HK-2 (cell line): ENCODE measurements at regions not wholly inside any gene's neighbourhood (a gene's known extent, or its start where the extent isn't known, plus 50 kb on each side); places are given as distances from the start of the nearest gene placed in this dataset.
"Not testable (repeated sequence)": the region's sequence is repeated elsewhere in the genome, so short reads cannot be mapped to it uniquely, and the experiment has no call there.

Experiments
- DNase-seq: peaks from one replicate; pipeline ENCODE4 v3.0.0-alpha.2; 2018; ENCODE audit not compliant: unreplicated experiment

DNA sequence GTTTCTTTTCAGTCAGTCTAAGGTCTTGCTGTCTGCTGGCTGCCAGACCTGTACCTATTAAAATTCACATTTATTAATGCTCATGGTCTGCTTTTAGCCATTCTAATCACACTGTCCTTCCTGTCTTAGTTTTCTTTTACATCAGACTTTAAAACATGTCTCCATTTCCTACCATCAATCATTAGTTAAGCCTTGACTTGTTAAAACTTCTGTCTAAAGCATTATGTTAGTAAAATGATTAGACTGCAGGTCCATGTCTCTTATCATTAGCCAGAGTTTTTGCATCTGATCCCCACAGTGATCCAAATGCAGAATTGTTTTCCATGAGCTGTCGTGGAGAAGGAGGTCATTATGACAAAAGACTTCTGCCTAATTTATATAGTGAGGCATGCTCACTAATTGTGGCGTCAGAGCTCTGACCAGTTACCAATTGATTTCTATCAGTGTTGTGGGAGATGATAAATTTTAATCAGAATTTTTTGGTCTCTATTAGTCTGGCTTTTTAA is 226.5 kb downstream of the DKK1 start:
- no peak for DNase-seq

DNA sequence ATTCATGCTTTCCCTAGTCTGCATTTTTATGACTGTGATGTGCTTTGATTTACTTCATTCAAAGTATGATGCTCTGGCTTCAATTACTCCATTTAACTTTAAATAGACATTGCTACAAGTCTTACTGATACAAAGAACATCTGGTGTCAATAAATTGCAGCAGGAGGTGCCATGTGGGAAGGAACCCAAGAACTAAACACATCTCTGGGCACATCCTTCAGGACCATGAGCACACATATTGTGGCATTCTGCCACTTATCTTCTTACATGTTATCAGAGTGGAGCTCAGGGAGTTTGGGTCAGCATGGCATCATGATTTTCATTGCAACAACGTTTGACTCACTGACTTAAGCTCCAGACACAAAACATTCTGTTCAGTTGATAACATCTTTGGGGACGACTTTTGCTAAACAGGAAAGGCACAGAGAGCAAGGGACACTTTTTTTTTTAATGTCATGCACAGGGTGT is 227.0 kb downstream of the DKK1 start:
- DNase-seq: no peak

GRCh38 chr10:52542906-52543305 is 228.8 kb downstream of the DKK1 start:
- no peak for DNase-seq

- no peak for DNase-seq
These were observed 221.5 kb downstream of the MBL2 start for GRCh38 chr10:52551046-52551445.

- DNase-seq: no peak
These were observed 214.5 kb downstream of the MBL2 start for GRCh38 chr10:52558090-52558489.

- no peak for DNase-seq
These were observed 211.3 kb downstream of the MBL2 start for GRCh38 chr10:52561322-52561721.

GRCh38 chr10:52563360-52563759 is 209.2 kb downstream of the MBL2 start:
- DNase-seq: no peak

- peak; percentile 6 for DNase-seq
These were observed 205.9 kb downstream of the MBL2 start for GRCh38 chr10:52566471-52567246.

- no peak for DNase-seq
These were observed 205.4 kb downstream of the MBL2 start for GRCh38 chr10:52567247-52567580.

GRCh38 chr10:52568309-52568708 is 204.3 kb downstream of the MBL2 start:
- DNase-seq: no peak

- no peak for DNase-seq
These were observed 202.1 kb downstream of the MBL2 start for GRCh38 chr10:52570490-52570889.

DNA sequence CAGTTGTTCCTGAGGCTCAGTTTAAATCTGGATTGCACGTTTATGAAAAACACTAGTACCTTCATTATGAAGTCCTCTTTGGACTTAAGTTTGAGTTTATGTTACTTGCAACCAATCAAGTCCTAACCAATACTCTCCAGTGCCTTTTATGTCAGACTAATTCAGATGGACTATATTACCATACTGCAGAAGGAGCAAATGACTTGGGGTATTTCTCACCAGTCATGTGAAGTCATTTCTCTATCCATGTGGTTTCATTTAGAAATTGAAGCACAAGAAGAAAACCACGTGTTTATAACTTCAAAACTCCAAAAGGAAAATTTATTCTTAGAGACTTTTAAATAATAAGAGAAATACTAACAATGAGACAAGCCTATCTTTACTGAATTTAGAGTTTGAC is 201.6 kb downstream of the MBL2 start:
- DNase-seq: no peak

- no peak for DNase-seq
These were observed 200.9 kb downstream of the MBL2 start for GRCh38 chr10:52571516-52572182.

GRCh38 chr10:52573347-52573746 is 199.2 kb downstream of the MBL2 start:
- no peak for DNase-seq

GRCh38 chr10:52574697-52575096 is 197.9 kb downstream of the MBL2 start:
- DNase-seq: no peak

DNA sequence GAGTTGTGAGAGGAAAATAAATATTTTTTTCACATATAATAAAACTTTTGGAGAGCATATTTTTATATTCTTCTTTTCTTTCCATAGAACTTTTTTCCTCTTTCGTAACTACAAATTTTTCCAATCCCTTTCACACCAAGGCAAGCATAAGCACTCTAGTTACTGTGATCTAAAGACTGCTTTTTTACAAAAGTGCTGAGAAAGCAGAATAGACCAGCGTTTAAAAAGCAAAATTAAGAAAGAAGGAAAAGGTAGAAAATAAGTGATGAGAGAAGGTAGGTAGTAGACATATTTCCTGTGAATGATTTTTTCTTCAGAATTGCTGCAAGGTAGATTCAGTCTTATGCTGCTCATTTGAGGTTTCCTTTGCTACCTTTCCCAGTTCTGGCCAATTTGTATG is 195.5 kb downstream of the MBL2 start:
- no peak for DNase-seq

GRCh38 chr10:52578871-52579405 is 193.6 kb downstream of the MBL2 start:
- no peak for DNase-seq

- DNase-seq: not testable (repeated sequence)
These were observed 190.9 kb downstream of the MBL2 start for GRCh38 chr10:52581636-52582035.

GRCh38 chr10:52583336-52583735 is 189.2 kb downstream of the MBL2 start:
- no peak for DNase-seq

DNA sequence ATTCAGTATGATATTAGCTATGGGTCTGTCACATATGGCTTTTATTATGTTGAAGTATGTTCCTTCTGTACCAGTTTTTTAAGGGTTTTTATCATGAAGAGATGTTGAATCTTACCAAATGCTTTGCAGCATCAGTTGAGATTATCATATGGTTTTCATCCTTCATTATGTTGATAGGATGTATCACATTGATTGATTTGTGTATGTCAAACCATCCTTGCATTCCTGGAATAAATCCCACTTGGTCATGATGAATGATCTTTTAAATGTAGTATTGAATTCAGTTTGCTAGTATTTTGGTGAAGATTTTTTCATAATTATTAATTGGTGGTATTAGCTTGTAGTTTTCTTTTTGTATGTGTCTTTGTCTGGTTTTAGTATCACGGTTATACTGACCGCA is 185.9 kb downstream of the MBL2 start:
- no peak for DNase-seq

- no peak for DNase-seq
These were observed 175.3 kb downstream of the MBL2 start for GRCh38 chr10:52597189-52597863.

DNA sequence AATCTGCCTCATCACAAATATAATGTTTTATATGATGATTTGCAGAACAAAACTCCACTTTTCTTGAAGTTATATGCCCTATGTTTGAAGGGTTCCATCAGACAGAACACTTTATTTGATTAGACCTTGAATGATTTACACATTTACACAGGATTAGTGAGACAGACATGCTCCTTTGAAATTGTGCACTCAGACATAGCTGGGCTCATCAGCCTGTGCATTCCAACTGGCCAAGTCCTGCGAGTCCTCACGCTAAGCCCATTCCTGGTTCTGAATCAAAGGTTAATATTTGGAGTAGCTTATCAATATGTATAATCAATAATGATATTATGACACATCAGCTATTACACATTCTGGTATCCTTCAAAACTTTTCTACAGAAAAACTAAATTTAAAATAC is 173.6 kb downstream of the MBL2 start:
- DNase-seq: no peak
